HEK293 (cell line): ENCODE measurements at regions not wholly inside any gene's neighbourhood (a gene's known extent, or its start where the extent isn't known, plus 50 kb on each side); places are given as distances from the start of the nearest gene placed in this dataset.

Source experiments
- CTCF ChIA-PET: fragments of 350-600 bp; formaldehyde crosslinking; extraction: SDS; loops from one replicate; lab custom pipeline; 2021; ENCODE audit warnings: antibody characterized with exemption; lab: Yijun Ruan, JAX
- POLR2A ChIA-PET: fragments of 300-600 bp; formaldehyde crosslinking; extraction: SDS; loops from one replicate; lab custom pipeline; 2020; ENCODE audit warnings: antibody characterized with exemption, inconsistent platforms; lab: Yijun Ruan, JAX
- H3K27ac ChIP-seq: fragments of 200-500 bp; sonication (Bioruptor generic); 2 replicates; pipeline ENCODE4 v1.5.1; 2014; ENCODE audit warnings: low read depth, low read length, control low read depth, inconsistent platforms; ENCODE audit errors: extremely low read depth
- H3K36me3 ChIP-seq, 2 experiments: fragments of 200-500 bp in 1 of 2; sonication (Bioruptor generic) in 1 of 2; 1 replicate in 1 of 2; 2 replicates in 1 of 2; pipeline ENCODE4 v1.5.1; 2014 to 2017; ENCODE audit warnings: inconsistent platforms in 2 of 2, low read length in 2 of 2; ENCODE audit not compliant: control insufficient read depth in 2 of 2, insufficient read depth in 1 of 2
- H3K4me1 ChIP-seq: fragments of 200-500 bp; sonication (Bioruptor generic); 2 replicates; pipeline ENCODE4 v1.5.1; 2014; ENCODE audit warnings: mild to moderate bottlenecking, low read length, inconsistent platforms; ENCODE audit not compliant: control insufficient read depth, insufficient read depth
- H3K4me3 ChIP-seq: 2 replicates; pipeline ENCODE4 v1.5.1; 2011; ENCODE audit warnings: low read depth, mild to moderate bottlenecking, control low read depth, low read length, moderate library complexity
- H3K9me3 ChIP-seq: fragments of 200-500 bp; sonication (Bioruptor generic); 2 replicates; pipeline ENCODE4 v1.5.1; 2014; ENCODE audit warnings: low read depth, low read length, inconsistent platforms; ENCODE audit not compliant: control insufficient read depth, insufficient read depth
- AEBP2 ChIP-seq: fragments of 450-650 bp; formaldehyde crosslinking; IDR thresholded peaks from 2 replicates; pipeline ENCODE4 v1.5.1; 2016; ENCODE audit warnings: missing biosample characterization, missing genetic modification characterization, borderline replicate concordance
- EGR2 ChIP-seq: fragments of 450-650 bp; formaldehyde crosslinking; IDR thresholded peaks from 2 replicates; pipeline ENCODE4 v1.5.1; 2016; ENCODE audit warnings: low read depth, missing biosample characterization, missing genetic modification characterization
- INSM2 ChIP-seq: fragments of 450-650 bp; formaldehyde crosslinking; IDR thresholded peaks from 2 replicates; pipeline ENCODE4 v1.5.1; 2016; ENCODE audit warnings: missing biosample characterization, missing genetic modification characterization
- MYNN ChIP-seq: fragments of 450-650 bp; formaldehyde crosslinking; IDR thresholded peaks from 2 replicates; pipeline ENCODE4 v1.5.1; 2016; ENCODE audit warnings: missing biosample characterization, missing genetic modification characterization, borderline replicate concordance
- PRDM2 ChIP-seq: fragments of 450-650 bp; formaldehyde crosslinking; IDR thresholded peaks from 2 replicates; pipeline ENCODE4 v1.5.1; 2016; ENCODE audit warnings: missing biosample characterization, missing genetic modification characterization, borderline replicate concordance
- SP3 ChIP-seq: fragments of 450-650 bp; formaldehyde crosslinking; IDR thresholded peaks from 2 replicates; pipeline ENCODE4 v1.5.1; 2016; ENCODE audit warnings: missing biosample characterization, missing genetic modification characterization
- ZNF248 ChIP-seq: fragments of 450-650 bp; formaldehyde crosslinking; IDR thresholded peaks from 2 replicates; pipeline ENCODE4 v1.5.1; 2017; ENCODE audit warnings: missing biosample characterization, missing genetic modification characterization
- ZNF280C ChIP-seq: fragments of 450-650 bp; formaldehyde crosslinking; IDR thresholded peaks from 2 replicates; pipeline ENCODE4 v1.5.1; 2016; ENCODE audit warnings: missing biosample characterization, missing genetic modification characterization
- ZNF366 ChIP-seq: fragments of 450-650 bp; formaldehyde crosslinking; conservative IDR thresholded peaks from 2 replicates; pipeline ENCODE4 v1.5.1; 2016; ENCODE audit warnings: missing biosample characterization, missing genetic modification characterization
- ZNF501 ChIP-seq: fragments of 450-650 bp; formaldehyde crosslinking; IDR thresholded peaks from 2 replicates; pipeline ENCODE4 v1.5.1; 2016; ENCODE audit warnings: missing biosample characterization, missing genetic modification characterization
- ZNF510 ChIP-seq: fragments of 450-650 bp; formaldehyde crosslinking; IDR thresholded peaks from 2 replicates; pipeline ENCODE4 v1.5.1; 2018; ENCODE audit warnings: mild to moderate bottlenecking, missing genetic modification characterization, missing biosample characterization; ENCODE audit not compliant: insufficient replicate concordance
- ZNF514 ChIP-seq: fragments of 450-650 bp; formaldehyde crosslinking; IDR thresholded peaks from 2 replicates; pipeline ENCODE4 v1.5.1; 2016; ENCODE audit warnings: missing biosample characterization, missing genetic modification characterization
- ZNF621 ChIP-seq: fragments of 450-650 bp; formaldehyde crosslinking; IDR thresholded peaks from 2 replicates; pipeline ENCODE4 v1.5.1; 2017; ENCODE audit warnings: missing biosample characterization, missing genetic modification characterization
- ZNF623 ChIP-seq: fragments of 450-650 bp; formaldehyde crosslinking; IDR thresholded peaks from 2 replicates; pipeline ENCODE4 v1.5.1; 2016; ENCODE audit warnings: missing biosample characterization, missing genetic modification characterization
- ZNF629 ChIP-seq: fragments of 450-650 bp; formaldehyde crosslinking; IDR thresholded peaks from 2 replicates; pipeline ENCODE4 v1.5.1; 2017; ENCODE audit warnings: missing biosample characterization, missing genetic modification characterization
- ZNF654 ChIP-seq: fragments of 450-650 bp; formaldehyde crosslinking; IDR thresholded peaks from 2 replicates; pipeline ENCODE4 v1.5.1; 2016; ENCODE audit warnings: low read depth, missing biosample characterization, missing genetic modification characterization
- ZNF664 ChIP-seq: fragments of 450-650 bp; formaldehyde crosslinking; IDR thresholded peaks from 2 replicates; pipeline ENCODE4 v1.5.1; 2016; ENCODE audit warnings: missing biosample characterization, missing genetic modification characterization
- ZNF670 ChIP-seq: fragments of 450-650 bp; formaldehyde crosslinking; IDR thresholded peaks from 2 replicates; pipeline ENCODE4 v1.5.1; 2016; ENCODE audit warnings: missing biosample characterization, missing genetic modification characterization, low read depth
- ZNF837 ChIP-seq: fragments of 450-650 bp; formaldehyde crosslinking; IDR thresholded peaks from 2 replicates; pipeline ENCODE4 v1.5.1; 2016; ENCODE audit warnings: missing biosample characterization, missing genetic modification characterization

GRCh38 chr4:72629540-72629939, 60.5 kb upstream of the ADAMTS3 start:
- POLR2A ChIA-PET = no interaction called here
- H3K4me1 ChIP-seq = no peaks in the 10 kb centered on the region
- no peaks in the 10 kb centered on the region for H3K36me3 ChIP-seq
- TF ChIP-seq ZNF664 (no peak), ZNF514 (tag by site-specific recombination) (no peak), ZNF366 (tag by site-specific recombination) (no peak), ZNF654 (tag by site-specific recombination) (no peak), ZNF621 (no peak), ZNF670 (tag by site-specific recombination) (no peak), ZNF280C (tag by site-specific recombination) (no peak), EGR2 (tag by site-specific recombination) (no peak), PRDM2 (tag by site-specific recombination) (no peak), MYNN (tag by site-specific recombination) (no peak), ZNF837 (tag by site-specific recombination) (no peak), ZNF623 (no peak), INSM2 (tag by site-specific recombination) (no peak), ZNF501 (tag by site-specific recombination) (no peak), ZNF248 (no peak), ZNF510 (tag by site-specific recombination) (no peak), AEBP2 (tag by site-specific recombination) (no peak), SP3 (tag by site-specific recombination) (no peak), ZNF629 (tag by site-specific recombination) (no peak)
- TF ChIP-seq, all 188 proteins: peak for 0
- CTCF ChIA-PET = interaction anchor here (0.6 kb wide), 1 partner anchor 102 kb away, joined by 4 read pairs; no protein-coding TSS in a partner anchor
- Histone ChIP-seq H3K4me3 (no peak overlapping the region), H3K9me3 (no peaks in the 10 kb centered on the region), H3K27ac (no peak overlapping the region)
